Stimulated activated naive B cell treated with anti-CD40 and anti-IgM and Interleukin-4, amounts not matched to agents 10 μg/mL and 1 μg/mL and 100 μg/mL, for 72 hours (primary cell): ENCODE measurements at regions not wholly inside any gene's neighbourhood (a gene's known extent, or its start where the extent isn't known, plus 50 kb on each side); places are given as distances from the start of the nearest gene placed in this dataset.

ENCODE experiments used
- ATAC-seq, 2 donors: fragments of 150-1000 bp; cut with Tn5 transposase; replicated peaks; 2 replicates each; pipeline ENCODE4 v1.10.0; 2021; ENCODE audit warnings: moderate library complexity in 1 of 2
- DNase-seq: peaks from one replicate; pipeline ENCODE4 v3.0.0; 2021
- H3K27ac Mint-ChIP-seq: one replicate; pipeline ENCODE4 v1.8.0; 2022; ENCODE audit warnings: mild to moderate bottlenecking, mixed read lengths
- H3K27me3 Mint-ChIP-seq, 2 donors: one replicate each; pipeline ENCODE4 v1.8.0; 2022; ENCODE audit warnings: mixed read lengths in 2 of 2
- H3K36me3 Mint-ChIP-seq, 2 donors: one replicate each; pipeline ENCODE4 v1.8.0; 2022; ENCODE audit warnings: mixed read lengths in 2 of 2, mild to moderate bottlenecking in 1 of 2
- H3K4me1 Mint-ChIP-seq, 2 donors: one replicate each; pipeline ENCODE4 v1.8.0; 2022; ENCODE audit warnings: mixed read lengths in 2 of 2, mild to moderate bottlenecking in 1 of 2
- H3K4me3 Mint-ChIP-seq, 2 donors: one replicate each; pipeline ENCODE4 v1.8.0; 2022; ENCODE audit warnings: mild to moderate bottlenecking in 2 of 2, mixed read lengths in 2 of 2, moderate library complexity in 1 of 2
- H3K9me3 Mint-ChIP-seq, 2 donors: one replicate each; pipeline ENCODE4 v1.8.0; 2022; ENCODE audit warnings: mixed read lengths in 2 of 2, mild to moderate bottlenecking in 1 of 2

GRCh38 chr2:220555961-220556630 lies 928.7 kb downstream of the SLC4A3 start:
- Mint-ChIP-seq H3K27me3 (no peaks in the 10 kb centered on the region), H3K4me1 (no peaks in the 10 kb centered on the region), H3K36me3 (no peaks in the 10 kb centered on the region), H3K4me3 (no peak overlapping the region), H3K27ac (no peak overlapping the region), H3K9me3 (peaks cover 3 to 6% of the 10 kb centered on the region in 2 donors)
- ATAC-seq (no peak), DNase-seq (no peak)

- Mint-ChIP-seq H3K9me3 (peaks cover 3 to 6% of the 10 kb centered on the region in 2 donors), H3K4me3 (no peak overlapping the region), H3K27ac (no peak overlapping the region), H3K36me3 (no peaks in the 10 kb centered on the region), H3K27me3 (no peaks in the 10 kb centered on the region), H3K4me1 (no peaks in the 10 kb centered on the region)
- DNase-seq: no peak
- ATAC-seq: no peak
These were observed 929.2 kb downstream of the SLC4A3 start for GRCh38 chr2:220556658-220557057.

- H3K4me3 Mint-ChIP-seq: no peak overlapping the region
- no peaks in the 10 kb centered on the region for H3K27me3 Mint-ChIP-seq
- H3K27ac Mint-ChIP-seq: no peak overlapping the region
- H3K36me3 Mint-ChIP-seq: no peaks in the 10 kb centered on the region
- DNase-seq (no peak), ATAC-seq (no peak)
- peaks cover 3 to 6% of the 10 kb centered on the region in 2 donors for H3K9me3 Mint-ChIP-seq
- H3K4me1 Mint-ChIP-seq: no peaks in the 10 kb centered on the region
These were observed 932.8 kb downstream of the SLC4A3 start for GRCh38 chr2:220560192-220560591.

GRCh38 chr2:220562375-220563140 lies 935.1 kb downstream of the SLC4A3 start:
- ATAC-seq: no peak
- no peaks in the 10 kb centered on the region for H3K4me1 Mint-ChIP-seq
- no peaks in the 10 kb centered on the region for H3K27me3 Mint-ChIP-seq
- H3K36me3 Mint-ChIP-seq: no peaks in the 10 kb centered on the region
- H3K9me3 Mint-ChIP-seq: peaks cover 3 to 6% of the 10 kb centered on the region in 2 donors
- no peak overlapping the region for H3K27ac Mint-ChIP-seq
- DNase-seq: no peak
- no peak overlapping the region for H3K4me3 Mint-ChIP-seq

GRCh38 chr2:220568296-220568695 lies 940.9 kb downstream of the SLC4A3 start:
- H3K9me3 Mint-ChIP-seq: peaks cover 0 to 1% of the 10 kb centered on the region in 2 donors
- H3K27me3 Mint-ChIP-seq: no peaks in the 10 kb centered on the region
- H3K4me1 Mint-ChIP-seq: no peaks in the 10 kb centered on the region
- ATAC-seq: no peak
- no peak for DNase-seq
- no peak overlapping the region for H3K27ac Mint-ChIP-seq
- no peak overlapping the region for H3K4me3 Mint-ChIP-seq
- no peaks in the 10 kb centered on the region for H3K36me3 Mint-ChIP-seq

- ATAC-seq: no peak
- H3K4me3 Mint-ChIP-seq: no peak overlapping the region
These were observed 941.9 kb downstream of the SLC4A3 start for GRCh38 chr2:220569112-220569897.

GRCh38 chr2:220572385-220572784 lies 945.0 kb downstream of the SLC4A3 start:
- Mint-ChIP-seq H3K27me3 (no peaks in the 10 kb centered on the region), H3K27ac (no peak overlapping the region), H3K9me3 (peaks cover 0 to 1% of the 10 kb centered on the region in 2 donors), H3K36me3 (no peaks in the 10 kb centered on the region), H3K4me3 (no peak overlapping the region), H3K4me1 (no peaks in the 10 kb centered on the region)
- DNase-seq: no peak
- ATAC-seq: no peak

More at GRCh38 chr2:220569112-220569897, 941.9 kb downstream of the SLC4A3 start:
- peaks cover 0 to 1% of the 10 kb centered on the region in 2 donors for H3K9me3 Mint-ChIP-seq
- no peaks in the 10 kb centered on the region for H3K27me3 Mint-ChIP-seq
- no peaks in the 10 kb centered on the region for H3K4me1 Mint-ChIP-seq
- DNase-seq: no peak
- H3K36me3 Mint-ChIP-seq: no peaks in the 10 kb centered on the region
- no peak overlapping the region for H3K27ac Mint-ChIP-seq

- no peak overlapping the region for H3K27ac Mint-ChIP-seq
- no peaks in the 10 kb centered on the region for H3K36me3 Mint-ChIP-seq
- no peak for DNase-seq
- no peak overlapping the region for H3K4me3 Mint-ChIP-seq
- no peaks in the 10 kb centered on the region for H3K4me1 Mint-ChIP-seq
- no peak for ATAC-seq
- no peaks in the 10 kb centered on the region for H3K27me3 Mint-ChIP-seq
- H3K9me3 Mint-ChIP-seq: peaks cover 0 to 1% of the 10 kb centered on the region in 2 donors
These were observed 946.6 kb downstream of the SLC4A3 start for GRCh38 chr2:220574038-220574437.

- Mint-ChIP-seq H3K9me3 (peaks cover 0 to 1% of the 10 kb centered on the region in 2 donors), H3K27ac (no peak overlapping the region), H3K4me3 (no peak overlapping the region), H3K36me3 (no peaks in the 10 kb centered on the region), H3K27me3 (no peaks in the 10 kb centered on the region), H3K4me1 (no peaks in the 10 kb centered on the region)
- ATAC-seq (no peak), DNase-seq (no peak)
These were observed 948.5 kb downstream of the SLC4A3 start for GRCh38 chr2:220575963-220576362.

GRCh38 chr2:220579452-220579851 lies 952.0 kb downstream of the SLC4A3 start:
- ATAC-seq (no peak), DNase-seq (no peak)
- no peaks in the 10 kb centered on the region for H3K27me3 Mint-ChIP-seq
- H3K9me3 Mint-ChIP-seq: no peaks in the 10 kb centered on the region
- no peaks in the 10 kb centered on the region for H3K36me3 Mint-ChIP-seq
- H3K4me1 Mint-ChIP-seq: no peaks in the 10 kb centered on the region
- H3K4me3 Mint-ChIP-seq: no peak overlapping the region
- no peak overlapping the region for H3K27ac Mint-ChIP-seq

GRCh38 chr2:220580113-220580512 lies 952.7 kb downstream of the SLC4A3 start:
- H3K36me3 Mint-ChIP-seq: no peaks in the 10 kb centered on the region
- no peak for DNase-seq
- no peak for ATAC-seq
- H3K4me3 Mint-ChIP-seq: no peak overlapping the region
- H3K27me3 Mint-ChIP-seq: no peaks in the 10 kb centered on the region
- H3K27ac Mint-ChIP-seq: no peak overlapping the region
- H3K9me3 Mint-ChIP-seq: no peaks in the 10 kb centered on the region
- H3K4me1 Mint-ChIP-seq: no peaks in the 10 kb centered on the region

GRCh38 chr2:220583725-220584124 lies 956.3 kb downstream of the SLC4A3 start:
- Mint-ChIP-seq H3K4me1 (no peaks in the 10 kb centered on the region), H3K9me3 (no peaks in the 10 kb centered on the region), H3K27me3 (no peaks in the 10 kb centered on the region), H3K27ac (no peak overlapping the region), H3K36me3 (no peaks in the 10 kb centered on the region), H3K4me3 (no peak overlapping the region)
- ATAC-seq (no peak), DNase-seq (no peak)

GRCh38 chr2:220585241-220585640 lies 957.8 kb downstream of the SLC4A3 start:
- Mint-ChIP-seq H3K36me3 (no peaks in the 10 kb centered on the region), H3K4me3 (no peak overlapping the region), H3K27ac (no peak overlapping the region), H3K27me3 (no peaks in the 10 kb centered on the region), H3K9me3 (no peaks in the 10 kb centered on the region), H3K4me1 (no peaks in the 10 kb centered on the region)
- ATAC-seq: no peak
- DNase-seq: no peak

GRCh38 chr2:220586980-220587530 lies 959.6 kb downstream of the SLC4A3 start:
- Mint-ChIP-seq H3K4me1 (no peaks in the 10 kb centered on the region), H3K4me3 (no peak overlapping the region), H3K27ac (no peak overlapping the region), H3K27me3 (no peaks in the 10 kb centered on the region), H3K9me3 (no peaks in the 10 kb centered on the region), H3K36me3 (no peaks in the 10 kb centered on the region)
- no peak for DNase-seq
- no peak for ATAC-seq
